ENCODE measurements at regions not wholly inside any gene's neighbourhood (a gene's known extent, or its start where the extent isn't known, plus 50 kb on each side); places are given as distances from the start of the nearest gene placed in this dataset.
A peak's percentile ranks its signal among the peaks of the same experiment; 100 is the strongest.

DNA sequence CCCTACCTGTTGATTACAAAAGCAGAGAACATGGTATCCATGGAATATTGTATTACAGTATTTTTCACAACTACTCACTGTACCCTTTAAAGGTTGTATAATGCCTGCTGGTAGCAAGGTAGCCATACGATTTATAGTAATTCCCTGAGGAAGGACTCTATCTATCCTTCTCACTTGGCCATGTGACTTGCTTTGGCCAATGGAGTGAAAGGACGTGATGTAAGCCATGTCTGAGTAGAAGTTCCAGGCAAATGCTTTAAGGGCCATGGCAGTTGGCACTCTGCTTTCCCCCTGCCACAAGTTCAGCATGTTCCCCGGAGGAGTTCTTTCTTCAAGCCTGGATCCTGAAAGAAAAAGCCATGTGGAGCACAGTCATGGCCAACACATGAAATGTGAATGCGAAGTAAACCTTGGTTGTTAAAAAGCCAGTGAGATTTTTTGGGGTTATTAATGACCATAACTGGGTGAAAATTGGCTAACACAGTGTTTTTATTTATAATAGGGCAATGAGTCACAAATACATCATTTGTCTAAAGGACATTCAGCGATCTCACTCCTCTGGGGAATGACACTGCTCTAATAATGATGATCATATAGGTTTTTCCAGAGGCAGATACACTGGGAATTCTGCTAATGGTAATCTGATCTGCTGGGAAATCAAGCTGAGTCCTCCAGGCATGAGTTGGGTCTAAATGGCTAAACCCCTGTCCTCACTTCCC, 67.4 kb upstream of the SLC38A2 start:
- DNase-seq, result no peak

DNA sequence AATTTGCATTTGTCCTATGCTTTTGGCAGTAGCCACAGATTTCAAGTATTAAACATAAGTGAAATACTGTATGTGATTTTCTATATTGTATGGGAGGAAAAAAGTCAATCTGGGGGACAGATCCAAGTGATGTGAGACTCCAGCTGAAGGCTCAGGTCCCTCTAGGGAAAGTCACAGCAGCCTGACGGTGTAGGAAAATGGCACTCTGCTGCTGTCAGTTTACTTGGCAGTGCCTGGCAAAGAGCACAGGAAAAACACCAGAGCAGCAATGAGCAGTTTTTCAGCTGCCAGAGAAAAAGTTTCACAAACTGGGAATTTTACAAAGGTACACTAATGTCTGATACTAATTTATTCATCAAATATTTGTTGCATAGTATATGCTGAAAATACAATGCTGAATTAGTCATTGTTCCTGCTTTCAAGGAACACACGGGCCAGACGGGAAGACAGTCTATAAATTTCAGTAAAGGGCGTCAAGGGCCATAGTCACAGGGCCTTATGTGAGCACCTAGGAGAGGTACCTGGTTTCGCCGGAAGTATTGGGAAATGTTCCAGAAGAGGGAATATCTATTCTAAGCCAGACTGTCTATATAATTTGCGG, 66.2 kb upstream of the SLC38A2 start:
- no peak for DNase-seq

DNA sequence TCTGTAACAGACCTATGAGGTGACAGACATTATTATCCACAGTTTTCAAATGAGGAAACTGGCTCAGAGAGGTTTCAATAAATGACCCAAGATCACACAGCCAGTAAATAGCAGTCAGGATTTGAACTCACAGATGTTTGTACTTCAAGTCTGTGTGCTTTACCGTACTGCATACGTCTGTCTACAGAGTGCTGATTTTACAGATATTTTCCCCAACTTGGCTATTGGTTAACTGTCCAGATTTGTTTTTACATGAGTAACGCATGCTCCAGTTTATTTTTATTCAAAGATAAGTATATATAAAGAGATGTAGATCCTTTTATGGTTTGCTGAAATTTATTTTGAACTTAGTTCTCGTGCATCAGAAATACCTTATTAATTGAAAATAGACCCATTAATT, 65.7 kb upstream of the SLC38A2 start:
- DNase-seq, result no peak

DNA sequence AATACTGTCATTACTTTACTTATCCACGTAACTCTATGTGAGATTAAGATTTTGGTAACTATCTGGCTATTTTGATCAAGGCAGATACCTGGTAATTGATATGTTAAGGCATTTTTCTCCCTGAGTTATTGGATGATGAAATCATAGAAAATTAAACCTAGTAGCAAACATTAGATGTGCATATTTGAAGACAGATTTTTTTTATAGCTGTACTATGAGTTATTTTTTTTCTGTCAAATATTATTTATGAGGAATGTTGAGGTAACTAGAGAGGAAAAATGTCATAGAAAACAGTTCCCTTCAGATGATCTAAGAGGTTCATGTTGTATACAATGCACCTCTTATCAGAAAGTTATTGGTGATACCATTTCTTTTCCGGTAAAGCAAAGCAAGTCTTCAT, 64.9 kb upstream of the SLC38A2 start:
- no peak for DNase-seq

DNA sequence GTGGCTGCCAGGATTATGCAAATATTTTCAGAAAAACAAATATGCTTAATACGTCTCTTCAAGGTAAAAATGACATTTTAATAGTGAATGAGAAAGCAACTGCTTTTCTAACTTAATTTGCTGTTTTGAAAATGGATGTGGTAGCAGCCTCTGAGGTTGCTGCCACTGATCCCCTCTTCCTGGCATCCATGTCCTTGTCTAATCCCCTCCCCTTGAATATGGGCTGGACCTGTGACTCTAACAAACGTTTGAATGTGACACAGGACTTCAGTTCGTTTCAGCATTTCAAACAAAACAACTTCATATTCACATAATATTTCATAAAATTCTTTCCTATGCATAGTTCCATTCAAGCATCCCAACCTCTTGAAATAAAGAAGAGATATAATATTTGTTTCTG, 64.2 kb upstream of the SLC38A2 start:
- no peak for DNase-seq

DNA sequence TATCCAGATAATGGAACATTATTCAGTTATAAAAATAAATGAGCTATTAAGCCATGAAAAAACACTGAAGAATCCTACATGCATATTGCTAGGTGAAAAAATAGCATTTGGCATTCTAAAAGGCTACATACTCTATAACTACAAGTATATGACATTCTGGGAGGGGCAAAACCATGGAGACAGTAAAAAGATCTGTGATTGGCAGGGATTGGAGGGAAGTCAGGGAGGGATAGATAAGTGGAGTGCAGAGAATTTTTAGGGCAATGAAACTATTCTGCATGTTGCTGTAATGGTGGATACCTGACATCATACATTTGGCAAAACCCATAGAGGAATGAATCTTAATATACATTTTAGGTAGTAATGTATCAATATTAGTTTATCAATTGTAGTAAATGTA, 63.1 kb upstream of the SLC38A2 start:
- no peak for DNase-seq

DNA sequence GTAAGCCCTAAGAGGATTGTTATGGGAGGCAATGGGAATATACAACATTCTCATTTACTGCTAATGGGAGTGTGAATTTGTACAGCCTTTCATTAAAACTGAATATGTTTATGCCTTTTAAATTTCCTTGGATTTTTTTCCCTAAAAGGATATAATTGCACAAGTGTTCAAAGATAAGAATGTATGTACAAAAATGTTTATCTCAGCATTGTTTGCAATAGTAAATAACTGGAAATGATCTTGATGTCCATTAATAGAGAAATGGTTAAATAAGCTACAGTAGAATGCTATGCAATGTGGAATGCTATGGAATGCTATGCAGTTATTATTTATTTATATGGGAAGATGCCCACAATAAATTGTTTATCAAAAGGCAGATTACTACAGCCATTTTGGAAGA, 62.5 kb upstream of the SLC38A2 start:
- DNase-seq, result no peak

DNA sequence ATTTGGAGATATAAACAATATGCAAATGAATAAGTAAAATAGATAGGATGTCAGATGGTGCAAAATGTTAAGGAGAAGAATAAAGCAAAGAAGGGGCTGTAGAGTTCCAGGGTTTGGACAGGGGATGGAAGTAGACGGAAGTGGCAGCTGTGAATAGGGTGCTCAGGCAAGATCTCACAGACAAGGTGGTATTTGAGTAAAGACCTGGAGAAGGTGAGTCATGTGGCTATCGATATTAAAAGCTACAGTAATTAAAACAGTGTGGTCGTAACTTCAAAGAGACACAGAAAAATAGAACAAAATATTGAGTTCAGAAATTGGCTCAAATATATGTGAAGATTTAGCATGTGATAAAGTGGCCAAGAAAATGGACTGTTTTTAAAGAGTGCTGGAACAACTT, 61.3 kb upstream of the SLC38A2 start:
- no peak for DNase-seq

DNA sequence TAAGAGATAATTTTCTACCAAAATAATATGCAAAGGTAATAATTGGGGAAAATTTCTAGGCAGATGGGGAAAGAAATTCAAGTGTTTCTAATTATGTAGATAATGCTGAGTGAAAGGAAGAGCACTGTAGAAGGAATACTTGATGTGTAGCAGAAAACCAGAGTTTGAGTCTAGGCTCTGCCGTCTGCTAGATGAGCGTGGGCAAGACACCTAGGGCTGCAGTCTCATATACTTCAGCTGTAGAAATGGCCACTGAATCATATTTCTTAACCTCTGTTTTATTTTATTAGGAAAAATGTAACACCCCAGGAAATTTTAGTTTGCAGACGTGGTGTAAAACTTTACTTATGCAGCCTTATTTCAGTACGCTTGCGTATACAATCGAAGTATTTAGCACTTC, 59.8 kb upstream of the SLC38A2 start:
- DNase-seq, result no peak

DNA sequence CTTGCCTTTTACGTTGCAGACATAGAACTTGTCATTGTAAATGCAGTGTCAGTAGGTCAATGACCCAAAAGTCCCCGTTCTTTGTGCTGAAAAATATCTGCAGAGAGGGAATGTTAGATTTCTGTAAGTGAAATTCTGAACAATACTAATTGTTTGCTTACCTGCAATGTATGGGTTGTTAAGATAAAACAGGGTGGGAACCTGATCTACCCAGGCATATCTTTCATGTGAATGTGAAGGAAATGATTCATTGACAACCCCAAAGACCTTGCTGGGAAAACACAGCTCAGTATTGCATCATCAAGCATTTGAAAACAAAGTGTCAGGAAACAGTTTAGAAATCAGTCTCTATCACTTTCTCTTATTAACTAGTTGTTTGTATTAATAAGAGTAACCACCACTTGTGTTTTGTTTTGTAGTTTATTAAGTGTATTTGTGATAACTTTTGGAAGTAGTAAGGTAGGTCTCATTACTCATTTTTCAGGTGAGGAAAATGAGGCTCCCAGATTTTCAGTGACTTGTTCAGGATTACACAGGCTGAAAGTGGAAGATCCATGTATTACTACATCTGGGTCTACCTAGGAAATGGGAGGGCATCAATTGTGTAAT, 57.9 kb upstream of the SLC38A2 start:
- DNase-seq, result peak in 1 of 2 donors; percentile 51
